NCI-H1930 (cell line): ENCODE measurements at regions not wholly inside any gene's neighbourhood (a gene's known extent, or its start where the extent isn't known, plus 50 kb on each side); places are given as distances from the start of the nearest gene placed in this dataset.
"Not testable (repeated sequence)": the region's sequence is repeated elsewhere in the genome, so short reads cannot be mapped to it uniquely, and the experiment has no call there.

Experiments
- DNase-seq, 2 experiments: peaks; one replicate each; lab custom pipeline; 2025; lab: John Stamatoyannopoulos, UW

- DNase-seq = no peak
Measured at GRCh38 chr10:43931308-43931930, 282.7 kb upstream of the ZNF32 start.

- DNase-seq = no peak
Measured at GRCh38 chr10:43930777-43931176, 282.1 kb upstream of the ZNF32 start.

- no peak for DNase-seq
Measured at GRCh38 chr10:43930243-43930642, 281.6 kb upstream of the ZNF32 start.

GRCh38 chr10:43929122-43929521, 280.4 kb upstream of the ZNF32 start:
- no peak for DNase-seq

DNA sequence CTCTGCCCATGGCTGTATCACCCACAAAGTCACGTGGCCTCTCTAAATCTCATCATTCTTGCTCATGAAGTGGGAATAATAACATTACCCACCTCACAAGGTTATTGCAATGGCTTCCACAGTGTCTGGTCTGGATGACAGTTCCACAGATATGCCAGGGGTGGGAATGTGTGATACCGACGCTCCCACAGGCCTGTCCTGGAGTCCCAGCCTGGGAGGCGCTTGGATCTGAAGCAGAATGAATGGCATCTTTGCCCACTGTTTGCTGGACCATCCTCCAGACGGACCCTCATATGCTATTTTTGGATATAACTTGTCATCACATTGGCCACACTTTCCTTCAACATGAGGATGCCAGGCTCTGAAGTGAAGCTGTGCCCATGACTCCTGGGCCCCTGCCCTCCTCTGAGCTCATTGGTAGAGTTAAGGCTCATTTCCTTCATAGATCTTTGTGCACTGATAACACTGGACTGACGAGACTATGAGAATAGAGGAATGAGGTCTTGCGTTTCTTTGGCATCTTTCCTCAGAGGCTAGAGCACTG, 279.8 kb upstream of the ZNF32 start:
- no peak for DNase-seq

DNA sequence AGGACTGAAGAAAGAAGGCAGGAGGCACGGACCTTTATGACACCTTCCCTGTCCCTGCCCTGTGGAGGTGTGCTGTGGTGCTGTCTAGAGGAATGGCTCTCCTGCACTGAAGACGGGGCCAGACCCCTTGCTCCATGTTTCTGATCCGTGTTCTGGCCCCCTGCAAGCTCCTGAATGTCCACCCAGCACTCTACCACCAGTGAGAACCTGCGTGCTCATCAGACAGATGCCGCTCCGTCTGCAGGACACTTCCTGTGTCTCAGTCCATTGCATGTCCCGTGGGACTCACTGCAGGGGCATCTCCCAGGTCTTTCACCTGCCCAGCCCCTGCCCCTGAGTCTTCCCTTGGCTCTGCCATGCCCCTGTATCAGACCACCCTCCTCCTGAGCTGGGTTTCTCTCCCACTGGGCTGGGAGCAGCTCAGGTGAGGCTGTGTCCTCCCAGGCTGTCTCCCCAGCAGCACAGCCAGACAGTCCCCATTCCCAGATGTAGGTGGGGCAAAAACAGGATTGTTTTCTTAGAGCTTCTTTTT, 278.3 kb upstream of the ZNF32 start:
- no peak for DNase-seq

- no peak for DNase-seq
Measured at GRCh38 chr10:43926371-43926770, 277.7 kb upstream of the ZNF32 start.

- DNase-seq = no peak
Measured at GRCh38 chr10:43925793-43926192, 277.1 kb upstream of the ZNF32 start.

GRCh38 chr10:43923328-43923727, 274.6 kb upstream of the ZNF32 start:
- no peak for DNase-seq

- DNase-seq = no peak
Measured at GRCh38 chr10:43922335-43923280, 273.9 kb upstream of the ZNF32 start.

GRCh38 chr10:43921881-43922280, 273.2 kb upstream of the ZNF32 start:
- DNase-seq = no peak

- no peak for DNase-seq
Measured at GRCh38 chr10:43921478-43921877, 272.8 kb upstream of the ZNF32 start.

DNA sequence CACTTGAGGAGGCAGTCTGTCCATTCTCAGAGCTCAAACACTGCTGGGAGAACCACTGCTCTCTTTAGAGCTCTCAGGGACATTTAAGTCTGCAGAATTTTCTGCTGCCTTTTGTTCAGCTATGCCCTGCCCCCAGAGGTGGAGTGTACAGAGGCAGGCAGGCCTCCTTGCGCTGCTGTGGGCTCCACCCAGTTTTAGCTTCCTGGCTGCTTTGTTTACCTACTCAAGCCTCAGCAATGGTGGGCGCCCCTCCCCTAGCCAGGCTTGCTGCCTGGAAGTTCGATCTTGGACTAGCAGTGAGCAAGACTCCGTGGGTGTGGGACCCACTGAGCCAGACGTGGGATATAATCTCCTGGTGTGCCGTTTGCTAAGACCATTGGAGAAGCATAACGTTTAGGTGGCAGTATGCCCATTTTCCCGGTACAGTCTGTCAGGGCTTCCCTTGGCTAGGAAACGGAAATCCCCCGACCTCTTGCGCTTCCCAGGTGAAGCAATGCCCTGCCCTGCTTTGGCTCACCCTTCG, 271.6 kb upstream of the ZNF32 start:
- not testable (repeated sequence) for DNase-seq

GRCh38 chr10:43913676-43914235, 265.1 kb upstream of the ZNF32 start:
- no peak for DNase-seq

DNA sequence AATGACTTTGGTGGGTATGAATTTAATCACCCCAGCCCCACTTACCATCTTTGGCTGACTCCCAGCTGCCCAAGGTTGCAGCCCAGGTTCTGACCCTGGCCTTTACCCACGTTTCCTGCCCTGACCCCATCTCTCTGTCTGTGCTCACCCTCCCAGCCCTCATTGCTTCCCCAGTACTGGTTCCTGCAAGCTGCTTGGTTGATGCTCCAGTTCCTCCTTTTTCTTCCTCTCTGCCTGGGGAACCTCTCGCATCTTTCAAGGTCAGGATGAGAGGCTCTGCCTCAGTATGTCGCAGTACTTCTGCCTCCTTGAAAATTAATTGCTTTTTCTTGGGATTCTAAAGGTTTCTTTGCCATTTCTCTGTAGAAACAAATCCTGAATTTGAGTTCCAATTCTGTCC, 263.8 kb upstream of the ZNF32 start:
- no peak for DNase-seq

DNA sequence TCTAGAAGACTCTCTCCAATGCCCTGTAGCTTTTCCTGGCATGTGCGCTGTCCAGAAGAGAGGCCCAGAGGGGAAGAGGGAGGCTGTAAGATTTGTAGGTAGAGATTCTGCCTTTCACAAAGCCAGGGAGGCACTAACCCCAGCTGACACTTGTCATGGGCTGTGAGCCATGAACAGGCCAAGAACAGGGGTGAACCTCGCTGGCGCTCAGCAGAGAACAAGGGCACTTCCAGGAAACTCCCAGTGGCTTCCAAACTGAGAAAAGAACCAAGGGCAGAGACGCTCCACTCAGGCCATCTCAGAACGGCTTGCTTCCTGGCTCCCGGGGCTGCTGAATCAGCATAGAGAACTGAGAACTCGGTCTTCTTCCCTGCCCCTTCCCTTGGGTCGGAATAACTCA, 257.8 kb upstream of the ZNF32 start:
- DNase-seq = no peak

GRCh38 chr10:43905512-43906236, 257.0 kb upstream of the ZNF32 start:
- DNase-seq = no peak

DNA sequence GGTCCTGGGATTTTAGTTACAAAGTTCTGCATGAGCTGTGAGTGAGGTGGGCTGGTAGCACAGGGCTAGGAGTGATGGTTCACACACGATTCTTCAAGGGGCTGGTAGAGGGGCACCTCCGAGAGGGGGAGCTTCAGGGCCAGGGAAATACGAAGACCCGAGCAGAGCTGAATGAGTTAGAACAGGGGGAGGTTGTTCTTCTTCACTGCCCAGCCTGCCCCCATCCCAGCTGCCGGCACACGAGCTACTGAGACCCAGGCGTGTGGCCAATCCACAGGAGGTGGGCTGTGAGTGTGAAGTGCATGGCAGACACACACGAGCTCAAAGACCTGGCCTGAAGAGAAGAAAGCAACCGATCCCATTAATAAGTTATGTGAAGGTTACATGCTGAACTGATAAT, 256.2 kb upstream of the ZNF32 start:
- no peak for DNase-seq

DNA sequence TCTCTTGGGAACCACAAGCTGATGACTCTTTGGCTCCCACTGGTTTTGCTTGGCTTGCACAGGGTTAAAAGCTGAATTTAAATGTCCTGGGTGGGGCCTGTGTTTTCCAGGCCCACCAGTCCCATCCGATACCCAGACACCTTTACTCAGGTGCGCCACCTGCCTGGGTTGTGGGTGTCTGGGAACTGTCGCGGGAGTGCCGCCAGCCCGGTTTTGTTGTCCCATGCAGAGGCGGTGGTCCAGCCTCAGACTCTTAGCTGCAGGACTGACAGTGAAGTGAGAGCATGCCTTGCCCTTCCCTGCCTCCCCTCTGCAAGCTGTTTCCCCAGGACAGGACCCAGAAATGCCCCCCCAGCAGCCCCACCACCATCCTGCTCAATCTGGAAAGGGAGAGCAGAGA, 255.6 kb upstream of the ZNF32 start:
- DNase-seq = no peak

DNA sequence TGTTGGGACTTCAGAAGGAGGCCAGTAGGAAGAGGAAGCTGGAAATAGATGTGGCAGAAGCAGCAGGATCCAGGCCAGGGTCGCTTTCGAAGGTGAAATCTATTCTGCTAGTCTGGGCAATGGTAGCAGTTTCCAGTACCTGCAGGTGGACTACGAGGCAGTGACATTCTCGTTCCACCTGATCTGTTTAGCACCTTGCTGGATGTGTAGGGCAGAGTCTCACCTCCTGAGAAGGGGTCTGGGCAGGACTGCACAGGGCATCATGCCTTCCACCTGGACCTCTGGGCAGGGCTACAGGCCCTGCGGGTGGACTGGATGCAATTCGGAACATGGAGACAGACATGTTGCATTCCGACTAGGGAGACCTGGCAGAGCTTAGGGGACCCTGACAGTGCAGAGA, 254.8 kb upstream of the ZNF32 start:
- DNase-seq = no peak

DNA sequence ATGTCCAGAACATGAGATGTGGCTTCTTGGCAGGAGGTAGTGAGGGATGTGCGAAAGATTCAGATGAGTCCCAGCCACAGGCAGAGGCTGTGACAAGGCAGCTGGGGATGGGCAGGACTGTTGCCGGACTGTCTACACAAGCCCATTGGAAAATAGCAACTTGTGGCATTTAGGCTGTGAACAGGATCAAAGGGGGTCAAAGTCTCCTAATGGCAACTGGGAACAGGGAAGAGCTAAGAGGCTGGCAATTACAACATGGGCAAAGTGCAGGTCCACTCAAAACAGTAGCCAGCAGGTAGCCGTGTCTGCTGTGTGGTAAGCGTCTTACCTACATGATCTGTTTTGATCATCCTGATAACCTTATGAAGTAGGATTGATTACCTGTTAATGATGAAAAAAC, 254.2 kb upstream of the ZNF32 start:
- no peak for DNase-seq
